GM19438 (cell line): ENCODE measurements at regions not wholly inside any gene's neighbourhood (a gene's known extent, or its start where the extent isn't known, plus 50 kb on each side); places are given as distances from the start of the nearest gene placed in this dataset.
"Not testable (repeated sequence)": the region's sequence is repeated elsewhere in the genome, so short reads cannot be mapped to it uniquely, and the experiment has no call there.

ENCODE experiments used
- ATAC-seq: cut with Tn5 transposase; IDR thresholded peaks from one replicate; pipeline ENCODE4 v1.9.1; 2021; ENCODE audit warnings: low read depth; ENCODE audit not compliant: unreplicated experiment

DNA sequence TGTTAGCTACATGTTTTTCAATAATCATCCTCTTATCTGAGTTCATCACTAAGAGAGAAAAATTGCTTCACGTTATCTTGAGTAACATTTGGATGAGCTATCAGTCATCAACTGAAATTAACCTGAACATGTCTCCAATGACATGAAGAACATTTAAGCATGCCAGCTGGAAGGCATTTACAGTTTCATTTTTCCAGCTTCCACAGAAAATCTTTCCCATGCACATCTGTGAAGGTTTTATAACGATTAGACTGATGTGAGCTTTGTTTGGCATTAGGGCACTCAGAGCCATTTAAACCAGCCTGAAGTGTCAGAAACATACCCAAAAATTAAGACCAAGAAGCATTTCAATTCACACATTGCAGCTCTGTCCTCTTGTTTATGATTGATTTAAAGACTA, 235.8 kb upstream of the ARHGEF26 start:
- ATAC-seq = no peak

DNA sequence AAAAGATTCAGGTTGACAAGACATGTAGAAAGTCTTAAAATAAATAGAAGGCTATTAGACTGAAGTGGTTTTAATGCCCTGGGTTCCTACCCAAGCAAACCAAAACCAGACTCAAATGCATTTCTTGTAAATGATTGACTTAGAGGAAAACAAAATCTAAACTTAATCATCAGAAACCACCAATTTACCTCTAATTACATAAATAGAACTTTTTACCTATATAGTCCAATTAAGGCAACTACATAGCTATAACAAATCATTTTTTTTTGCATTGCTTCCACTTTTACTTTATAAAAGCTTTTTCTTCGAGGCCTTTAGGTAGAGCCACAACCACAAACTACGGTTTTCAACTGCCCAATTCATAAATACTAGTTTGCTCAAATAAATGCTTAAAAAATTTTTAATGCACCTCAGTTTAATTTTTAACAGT, 231.3 kb upstream of the ARHGEF26 start:
- ATAC-seq = peak; percentile 61

DNA sequence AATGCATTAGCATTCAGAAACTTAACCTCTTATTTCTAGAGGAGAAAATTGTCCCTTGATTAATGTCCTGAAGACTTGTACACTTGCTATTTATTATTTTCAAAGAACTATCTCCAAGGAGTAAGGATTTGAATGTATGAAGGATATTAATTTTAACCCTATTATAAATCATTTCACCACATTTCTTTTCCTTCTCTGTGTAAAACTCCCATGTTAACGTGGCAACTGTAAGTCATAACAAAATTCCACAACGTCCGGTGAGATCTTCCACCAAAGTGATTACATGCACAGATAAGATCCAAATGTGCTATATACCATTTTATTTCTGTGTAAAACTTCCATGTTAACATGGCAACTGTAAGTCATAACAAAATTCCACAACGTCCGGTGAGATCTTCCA, 229.1 kb upstream of the ARHGEF26 start:
- no peak for ATAC-seq

DNA sequence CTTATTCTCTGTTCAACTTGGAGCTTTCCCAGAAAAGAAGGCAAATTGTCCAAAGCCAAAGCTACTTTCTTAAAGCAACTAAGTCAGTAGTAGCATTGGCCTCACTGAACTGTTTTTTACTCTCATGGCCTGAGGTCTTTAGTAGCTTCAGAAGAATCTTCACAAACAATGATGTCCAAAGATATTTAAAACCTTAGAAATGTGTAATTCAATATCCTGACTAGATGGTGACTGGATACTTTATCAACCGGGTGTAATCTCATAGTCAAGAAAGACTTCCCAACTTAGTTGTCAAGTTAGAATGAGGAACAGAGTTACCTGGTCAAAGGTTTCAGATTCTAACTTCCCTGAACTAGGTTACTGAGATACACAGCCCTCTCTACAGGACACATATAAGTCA, 226.3 kb upstream of the ARHGEF26 start:
- no peak for ATAC-seq

DNA sequence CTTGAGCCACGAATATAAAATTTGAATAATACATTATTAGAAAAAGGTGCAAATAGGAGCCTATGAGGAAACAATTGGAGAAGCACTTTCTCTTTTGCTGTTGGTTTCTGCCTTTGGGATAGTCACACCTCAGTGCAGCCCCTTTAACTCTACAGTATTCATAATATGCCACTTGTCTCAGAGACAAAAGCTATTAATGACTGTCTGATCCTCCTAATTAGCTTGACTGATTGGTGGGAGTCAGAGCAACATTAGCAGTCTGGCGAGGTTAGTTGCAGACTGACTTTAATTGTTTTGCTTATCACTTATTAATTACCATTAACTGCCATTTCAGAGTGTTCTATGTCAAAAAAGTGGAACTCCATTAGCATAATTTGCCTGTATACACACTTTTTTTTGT, 225.0 kb upstream of the ARHGEF26 start:
- ATAC-seq = no peak

DNA sequence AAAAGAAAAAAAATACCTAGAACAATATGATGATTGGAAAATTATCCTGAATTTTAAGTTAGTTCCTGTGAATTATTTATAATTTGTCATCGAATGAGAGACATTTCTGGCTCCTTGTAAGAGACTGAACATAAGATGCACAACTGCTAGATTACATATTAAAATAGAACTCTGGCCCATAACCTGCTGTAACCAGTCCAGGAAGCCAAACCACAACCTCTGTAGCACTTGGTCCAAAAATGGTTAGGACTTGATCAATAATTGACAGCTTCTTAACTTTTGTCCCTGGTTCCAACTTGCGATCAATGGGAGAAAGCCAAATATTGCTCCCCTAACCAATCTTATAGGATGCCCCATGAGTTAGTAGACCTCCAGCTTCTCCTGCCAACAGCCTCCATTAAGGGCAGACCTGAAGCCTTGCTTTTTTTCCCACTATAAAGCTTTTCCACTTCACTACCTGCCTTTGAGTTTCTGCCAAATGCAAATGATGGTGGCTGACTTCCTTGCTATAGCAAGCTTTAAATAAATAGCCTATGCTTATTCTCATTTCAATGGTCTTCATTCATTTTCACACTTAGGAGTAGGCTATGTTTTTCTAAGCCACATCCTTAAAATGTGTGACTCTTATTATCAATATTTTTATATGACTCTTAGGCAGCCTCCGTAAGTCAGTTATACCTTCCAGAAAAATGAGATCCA, 224.0 kb upstream of the ARHGEF26 start:
- peak; percentile 78 for ATAC-seq

DNA sequence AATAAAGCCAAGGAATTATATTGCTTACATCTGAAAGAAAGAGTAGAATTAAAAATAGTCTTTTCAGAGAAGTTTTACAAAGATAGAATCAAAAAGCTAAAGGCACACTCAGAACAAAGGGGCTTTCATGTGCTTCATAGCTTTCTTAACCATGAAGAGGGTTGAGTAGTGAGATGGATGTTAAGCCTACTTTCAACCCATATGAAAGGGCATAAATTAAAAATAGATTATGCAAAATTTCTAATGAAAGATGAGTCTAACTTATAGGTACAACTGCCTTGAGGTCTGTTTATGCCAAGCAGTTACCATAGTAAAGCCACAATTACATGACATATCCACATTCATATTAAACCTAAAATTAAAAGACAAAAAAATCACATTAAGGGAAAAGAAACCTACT, 223.3 kb upstream of the ARHGEF26 start:
- peak; percentile 71 for ATAC-seq

DNA sequence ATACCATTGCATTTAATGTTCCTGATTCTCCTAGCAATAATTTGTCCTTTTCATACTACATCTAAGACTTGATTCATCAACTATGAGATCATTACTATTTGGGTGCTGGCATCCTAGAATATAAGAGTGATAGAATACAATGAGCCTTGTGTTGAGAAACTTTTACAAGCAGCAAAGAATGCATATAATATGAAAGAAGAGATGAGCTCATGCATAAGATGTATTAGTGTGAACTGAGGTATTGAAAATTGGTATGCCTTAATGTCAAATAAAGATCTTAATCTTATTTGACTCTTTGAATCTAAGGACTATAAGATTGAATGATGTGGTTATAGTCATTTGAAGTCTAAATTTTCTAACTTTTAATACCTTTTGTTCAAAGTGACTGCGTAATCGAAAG, 220.0 kb upstream of the ARHGEF26 start:
- ATAC-seq = no peak

DNA sequence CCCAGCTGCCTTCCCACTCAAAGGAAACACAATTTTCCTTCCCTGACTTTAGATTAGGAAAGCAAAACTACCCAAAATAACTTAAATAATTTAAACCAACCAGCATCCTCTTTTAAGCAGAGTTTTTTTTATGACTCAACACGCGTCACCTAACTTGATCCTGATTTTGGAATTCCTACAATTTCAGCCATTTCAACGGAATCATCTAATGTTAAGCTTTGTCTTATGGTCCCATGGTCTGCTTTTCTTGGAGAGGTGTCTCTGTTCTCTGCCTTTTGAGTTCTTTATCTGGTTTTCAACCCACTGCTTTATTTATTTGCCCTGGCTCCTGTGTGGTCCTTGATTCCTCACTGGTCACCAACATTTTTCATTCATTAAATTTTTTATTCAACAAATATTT, 219.2 kb upstream of the ARHGEF26 start:
- ATAC-seq = no peak

DNA sequence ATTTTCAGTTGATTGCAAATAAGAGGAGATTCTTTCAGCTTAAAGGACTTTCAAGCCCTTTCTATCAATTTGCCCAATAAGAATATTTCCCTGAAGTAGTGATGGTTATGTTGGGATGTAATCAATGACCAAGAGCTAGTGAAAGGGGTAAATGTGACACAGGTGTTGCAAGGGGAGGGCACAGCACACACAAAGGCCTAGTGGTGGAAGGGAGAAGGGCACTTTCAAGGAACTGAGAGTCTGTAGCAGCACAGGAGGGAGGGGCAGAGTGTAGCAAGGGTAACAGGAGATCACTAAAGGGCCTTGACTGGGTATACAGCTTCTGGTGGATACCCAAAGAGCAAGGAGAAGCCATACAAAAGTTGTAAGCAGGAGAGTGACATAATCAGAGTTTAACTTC, 217.8 kb upstream of the ARHGEF26 start:
- ATAC-seq = peak; percentile 73

DNA sequence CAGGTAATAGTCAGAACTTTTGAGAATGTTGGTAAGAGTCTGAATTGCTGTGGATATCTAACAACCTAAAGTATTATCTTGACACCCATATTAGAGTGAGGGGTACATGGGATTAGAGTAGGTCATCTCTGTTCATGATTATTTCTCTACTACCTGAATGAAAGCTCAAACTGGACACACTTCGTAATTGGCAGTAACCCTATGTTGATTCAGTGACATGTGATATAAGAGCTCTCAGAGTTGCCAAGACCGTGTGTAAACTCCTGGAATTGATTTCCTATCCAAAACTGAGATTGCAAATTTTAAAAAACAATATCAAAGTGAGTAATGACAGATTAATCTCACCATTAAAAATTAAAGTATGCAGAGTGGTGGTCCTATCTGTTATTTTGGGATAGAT, 214.8 kb upstream of the ARHGEF26 start:
- ATAC-seq = no peak

DNA sequence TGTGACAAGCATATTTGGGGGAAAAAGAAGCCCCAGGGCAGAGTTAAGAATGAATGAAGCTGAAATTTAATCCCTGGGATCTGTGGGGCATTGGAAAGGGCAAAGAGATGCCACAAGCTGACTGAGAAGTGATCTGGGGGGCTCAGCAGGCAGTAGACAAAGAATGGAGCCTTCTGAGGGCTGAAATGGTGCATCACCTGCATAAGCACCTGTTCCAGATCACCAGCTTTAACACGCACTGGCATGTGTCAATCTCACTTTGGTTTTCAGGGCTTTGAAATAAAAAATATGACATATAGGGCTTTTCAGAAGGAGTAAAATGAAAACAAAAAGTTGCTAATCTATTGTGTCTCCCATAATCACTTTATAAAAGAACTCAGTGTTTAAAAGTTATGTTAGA, 210.8 kb upstream of the ARHGEF26 start:
- peak; percentile 53 for ATAC-seq

DNA sequence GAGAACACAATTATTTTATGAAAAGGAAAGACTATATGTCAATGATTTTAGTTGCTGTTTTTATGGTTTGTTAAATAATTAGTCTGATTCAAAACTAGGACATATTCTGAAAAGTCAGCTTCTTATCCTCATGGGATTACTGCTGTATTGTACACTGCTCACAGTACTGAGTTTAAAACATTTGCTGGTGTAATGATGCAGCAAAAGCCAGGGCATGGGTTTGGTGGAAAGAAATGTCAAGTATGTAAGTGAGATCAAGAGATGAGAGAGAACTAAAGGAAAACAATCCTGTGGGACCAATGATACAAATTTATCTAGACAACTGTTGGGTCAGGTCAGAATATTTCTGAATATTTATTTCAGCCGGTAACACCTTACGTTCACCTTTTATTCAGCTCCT, 210.1 kb upstream of the ARHGEF26 start:
- no peak for ATAC-seq

DNA sequence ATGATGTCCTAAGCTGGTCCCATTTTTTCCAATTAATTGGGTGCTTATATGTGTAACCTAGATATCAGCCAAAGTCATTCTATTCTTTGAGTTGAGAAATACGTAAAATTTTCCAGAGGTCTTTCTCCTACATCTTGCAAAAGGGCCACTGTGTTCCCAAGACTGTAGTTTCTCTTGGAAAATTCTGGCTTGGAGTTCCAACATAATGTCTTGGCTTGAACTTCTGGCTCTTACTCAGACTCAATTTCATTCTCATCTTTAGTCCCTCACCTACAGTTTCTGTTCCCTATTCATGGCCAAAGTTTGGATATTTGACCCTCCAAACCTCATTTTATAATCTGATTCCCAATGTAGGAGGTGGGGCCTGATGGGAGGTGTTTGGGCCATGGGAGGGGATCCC, 201.4 kb upstream of the ARHGEF26 start:
- no peak for ATAC-seq

DNA sequence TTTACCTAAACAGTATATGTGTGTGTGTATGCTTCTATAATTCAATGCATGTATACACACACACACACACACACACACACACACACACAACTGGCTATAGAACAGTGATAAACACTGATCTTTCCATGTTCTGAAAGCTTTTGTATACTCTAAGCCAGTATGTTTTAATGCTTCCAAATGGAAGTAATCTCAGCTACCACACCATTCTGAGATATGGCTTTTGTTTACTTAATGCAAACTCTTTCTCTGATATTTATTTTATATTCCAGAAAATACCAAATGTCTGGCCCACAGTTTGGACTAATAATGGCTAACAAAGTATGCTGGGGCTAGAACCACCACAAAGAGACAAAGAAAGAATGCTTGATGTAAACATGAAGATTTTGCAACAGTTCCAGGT, 199.4 kb upstream of the ARHGEF26 start:
- no peak for ATAC-seq

DNA sequence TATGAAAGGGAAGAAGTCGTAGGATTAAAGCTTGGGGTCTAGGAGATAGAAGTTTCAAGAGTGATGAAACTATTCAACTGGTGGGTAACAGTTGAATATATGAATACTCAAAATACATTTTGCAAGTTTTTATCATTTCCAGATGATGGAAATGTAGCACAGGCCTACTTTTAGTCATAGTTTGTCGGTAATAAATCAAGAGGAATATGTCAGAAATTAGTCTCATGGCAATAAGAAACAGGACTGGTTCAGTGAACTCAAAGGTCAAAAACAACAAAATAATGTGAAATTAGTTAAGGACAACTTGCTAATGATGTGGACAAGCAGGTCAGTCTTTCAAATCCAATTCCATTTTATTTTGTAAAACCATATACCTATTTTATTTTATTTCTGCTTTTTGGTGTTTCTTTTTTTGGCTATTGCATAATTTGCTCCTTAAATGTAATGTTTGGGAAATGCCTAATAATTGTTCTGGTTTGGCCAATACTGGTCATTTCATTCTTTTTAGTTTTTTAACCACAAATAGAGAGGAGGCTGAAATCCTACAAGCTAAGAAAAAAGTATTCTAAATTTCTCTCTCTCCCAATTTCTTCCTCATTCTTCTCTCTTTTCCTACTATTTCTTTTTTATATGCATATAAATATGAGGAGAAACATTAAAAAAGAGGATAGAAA, 195.2 kb upstream of the ARHGEF26 start:
- no peak for ATAC-seq

DNA sequence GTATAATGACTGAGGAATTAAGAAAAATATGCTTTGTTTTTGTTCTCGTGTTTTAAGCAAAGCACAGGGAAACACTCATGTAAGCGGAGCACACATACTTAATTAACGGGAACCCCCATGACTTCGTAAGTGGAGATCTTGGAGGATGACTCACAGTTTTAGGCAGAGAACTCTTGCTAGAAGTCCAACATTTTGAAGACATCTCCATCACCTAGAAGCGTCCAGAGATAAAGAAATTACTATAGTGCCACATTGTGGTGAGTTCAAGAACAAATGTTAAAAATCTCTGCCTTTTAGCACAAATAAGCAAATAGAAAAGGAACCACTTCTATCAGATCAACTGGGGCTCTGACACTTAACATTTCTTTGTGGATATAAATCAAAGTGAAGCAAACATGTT, 194.1 kb upstream of the ARHGEF26 start:
- peak; percentile 83 for ATAC-seq

DNA sequence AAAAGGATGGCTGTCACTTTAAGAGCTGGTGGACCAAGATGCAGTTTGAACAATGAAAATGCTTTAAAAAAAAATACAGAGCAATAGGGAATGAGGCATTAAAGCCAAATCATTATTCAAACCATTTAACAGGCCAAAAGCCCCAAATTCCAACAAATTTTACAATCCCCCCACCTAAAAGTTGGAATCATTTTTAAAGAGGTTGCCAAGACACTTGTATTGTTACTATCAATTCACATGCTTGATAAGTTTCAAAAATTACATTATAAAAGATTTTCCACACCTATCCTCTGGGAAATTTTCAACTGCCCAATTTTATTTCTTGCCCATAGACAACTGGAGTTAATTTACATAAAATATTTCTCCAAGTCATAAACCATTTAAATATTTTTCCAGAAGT, 192.3 kb upstream of the ARHGEF26 start:
- ATAC-seq = no peak

DNA sequence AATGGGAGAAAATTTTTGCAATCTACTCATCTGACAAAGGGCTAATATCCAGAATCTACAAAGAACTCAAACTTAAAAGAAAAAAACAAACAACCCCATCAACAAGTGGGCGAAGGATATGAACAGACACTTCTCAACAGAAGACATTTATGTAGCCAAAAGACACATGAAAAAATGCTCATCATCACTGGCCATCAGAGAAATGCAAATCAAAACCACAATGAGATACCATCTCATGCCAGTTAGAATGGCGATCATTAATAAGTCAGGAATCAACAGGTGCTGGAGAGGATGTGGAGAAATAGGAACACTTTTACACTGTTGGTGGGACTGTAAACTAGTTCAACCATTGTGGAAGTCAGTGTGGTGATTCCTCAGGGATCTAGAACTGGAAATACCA, 187.7 kb upstream of the ARHGEF26 start:
- not testable (repeated sequence) for ATAC-seq

DNA sequence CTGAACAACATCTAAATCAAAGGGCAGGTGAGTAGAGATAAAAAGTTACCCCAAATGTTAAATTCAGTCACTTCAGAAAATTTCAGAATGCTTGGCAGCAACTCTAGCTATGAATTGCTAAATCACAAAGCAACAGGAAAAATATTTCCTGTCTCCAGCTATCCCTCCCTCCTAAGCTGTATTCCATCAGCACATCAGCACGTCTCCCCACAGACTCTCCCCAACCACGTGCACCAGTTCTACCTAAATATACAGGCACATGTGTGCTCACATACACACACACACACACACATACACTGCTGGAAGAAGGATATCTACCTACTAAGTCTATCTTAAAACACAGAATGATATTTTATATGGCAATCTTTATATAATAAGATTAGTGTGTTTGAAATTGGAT, 177.1 kb upstream of the ARHGEF26 start:
- no peak for ATAC-seq

DNA sequence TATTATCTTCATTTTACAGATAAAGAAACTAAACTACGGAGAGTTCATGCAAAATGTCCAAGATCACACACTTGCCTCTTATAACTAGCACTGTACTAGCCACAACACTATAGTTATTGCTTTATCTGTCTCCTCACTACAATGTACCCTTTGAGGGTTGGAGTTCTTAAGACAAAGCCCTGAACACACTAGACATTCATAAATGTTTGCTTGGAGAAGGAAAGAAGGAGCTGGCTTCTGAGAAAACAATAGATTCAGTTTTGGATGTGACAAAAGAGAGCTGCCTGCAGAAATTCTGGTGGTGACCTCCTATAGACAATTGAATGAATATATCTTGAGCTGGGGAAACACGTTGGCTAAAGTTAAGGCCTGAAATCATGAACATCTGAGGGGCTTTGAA, 169.9 kb upstream of the ARHGEF26 start:
- ATAC-seq = no peak

DNA sequence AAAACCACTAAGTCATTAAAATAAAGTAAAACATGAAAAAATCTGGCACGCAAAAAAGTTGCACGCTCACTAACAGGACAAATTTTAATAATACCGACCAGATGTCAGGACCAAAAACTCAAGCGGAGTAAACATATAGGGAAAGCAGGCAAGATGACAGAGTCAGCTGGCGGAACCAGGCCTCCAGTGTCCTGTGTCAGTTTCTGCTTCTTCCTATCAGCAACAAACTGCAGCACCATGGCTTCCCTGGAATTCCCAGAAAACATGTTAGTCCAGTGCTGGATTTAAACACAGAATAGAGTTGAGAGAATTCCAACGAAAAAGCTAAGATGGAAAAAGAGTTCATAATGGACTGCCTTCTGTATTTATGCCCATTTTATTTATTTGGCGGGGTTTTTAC, 169.1 kb upstream of the ARHGEF26 start:
- ATAC-seq = no peak
